Upper lobe of left lung (tissue), 6 donors: ENCODE measurements at regions not wholly inside any gene's neighbourhood (a gene's known extent, or its start where the extent isn't known, plus 50 kb on each side); places are given as distances from the start of the nearest gene placed in this dataset.

Experiments
- ATAC-seq, 2 donors: fragments of 200-7000 bp; cut with Tn5 transposase; one replicate each; pipeline ENCODE4 v1.9.1; 2022; ENCODE audit warnings: mild to moderate bottlenecking in 2 of 2, moderate library complexity in 2 of 2; ENCODE audit not compliant: low FRiP score in 2 of 2
- DNase-seq, 2 donors: peaks; one replicate each; pipeline ENCODE4 v3.0.0-alpha.2; 2019 to 2020
- H3K27ac ChIP-seq, 4 donors: fragments of 200-600 bp; sonication (generic); one replicate each; pipeline ENCODE4 v1.5.1; 2016 to 2019
- H3K27me3 ChIP-seq, 4 donors: fragments of 200-600 bp; sonication (generic); one replicate each; pipeline ENCODE4 v1.5.1; 2017 to 2019
- H3K36me3 ChIP-seq, 4 donors: fragments of 200-600 bp; sonication (generic); one replicate each; pipeline ENCODE4 v1.5.1; 2016 to 2019
- H3K4me1 ChIP-seq, 4 donors: fragments of 200-600 bp; sonication (generic); one replicate each; pipeline ENCODE4 v1.5.1; 2018 to 2019
- H3K4me3 ChIP-seq, 4 donors: fragments of 200-600 bp; sonication (generic); one replicate each; pipeline ENCODE4 v1.5.1; 2017 to 2019; ENCODE audit warnings: mild to moderate bottlenecking in 2 of 4, moderate library complexity in 1 of 4
- H3K9me3 ChIP-seq, 4 donors: fragments of 200-600 bp; sonication (generic); one replicate each; pipeline ENCODE4 v1.5.1; 2018 to 2019
- EP300 ChIP-seq, 4 donors: sonication (generic); formaldehyde crosslinking; IDR thresholded peaks; one replicate each; pipeline ENCODE4 v1.5.1; 2017; ENCODE audit warnings: antibody characterized with exemption in 4 of 4, control low read depth in 2 of 4
- POLR2A ChIP-seq, 4 donors: fragments of 450-650 bp; IDR thresholded peaks; one replicate each; pipeline ENCODE4 v1.5.1; 2016 to 2017; ENCODE audit warnings: antibody characterized with exemption in 4 of 4, mild to moderate bottlenecking in 2 of 4
- POLR2AphosphoS5 ChIP-seq, 2 donors: sonication (generic); formaldehyde crosslinking; IDR thresholded peaks; one replicate each; pipeline ENCODE4 v1.5.1; 2017; ENCODE audit warnings: antibody characterized with exemption in 2 of 2
- WGBS, 2 donors: methylation state at CpG; one replicate each; pipeline ENCODE4 v1.1.5; 2017 to 2018; 5-methylcytosine and 5-hydroxymethylcytosine counted together
- TF ChIP-seq, protein P1 (sequence below), 6 experiments: fragments of 450-650 bp in 4 of 6; fragments of 200-600 bp in 2 of 6; sonication (generic) in 2 of 6; IDR thresholded peaks; one replicate each; pipeline ENCODE4 v1.5.1; 2016 to 2019; ENCODE audit warnings: antibody characterized with exemption in 6 of 6
- donor health status: DM: no; HTN: no; CAD: no; lungs with moderate emphysema.
- donor health status: DM: no; HTN: yes; CAD: no; lungs with severe emphysema.

DNA sequence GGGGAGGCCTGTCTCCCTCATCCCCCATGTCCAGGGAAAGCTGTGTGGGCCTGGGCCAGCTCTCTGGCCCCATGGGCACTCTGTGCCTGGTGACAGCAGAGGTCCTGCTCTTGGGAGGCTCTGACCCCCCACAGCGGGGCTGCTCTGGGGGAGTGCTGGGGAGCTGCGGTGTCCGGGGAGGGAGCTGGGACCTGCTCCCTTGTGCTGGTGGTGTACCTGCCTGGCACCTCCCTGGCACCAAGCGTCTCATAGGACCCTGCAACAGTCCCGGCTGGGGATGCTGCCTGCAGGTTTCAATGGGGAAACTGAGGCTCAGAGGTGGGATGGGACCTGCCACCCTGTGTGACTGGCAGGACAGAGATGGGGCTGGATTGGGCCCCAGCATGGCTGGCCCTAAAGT, 111.3 kb downstream of the KIF26A start:
- TF ChIP-seq EP300 (IDR thresholded peaks at IDR 0.05) (no peak), POLR2AphosphoS5 (IDR thresholded peaks at IDR 0.05) (no peak), POLR2A (IDR thresholded peaks at IDR 0.05) (no peak)
- no peak for ATAC-seq
- H3K4me1 ChIP-seq = no peaks in the 10 kb centered on the region

GRCh38 chr14:104250175-104250574, 111.8 kb downstream of the KIF26A start:
- WGBS, 2 donors = 83 to 85% methylated on average over 4 to 8 of the region's 8 CpGs
- DNase-seq = peak in 1 of 2 donors; percentile 7
- H3K27me3 ChIP-seq = no peaks in the 10 kb centered on the region

More for the DNA sequence above, 111.3 kb downstream of the KIF26A start:
- no peaks in the 10 kb centered on the region for H3K27me3 ChIP-seq
- H3K9me3 ChIP-seq = peaks cover 0 to 17% (median 7%) of the 10 kb centered on the region in 4 donors
- WGBS, 2 donors = 98 to 100% methylated on average over 2 to 5 of the region's 5 CpGs
- DNase-seq = peak in 1 of 2 donors; percentile 17
- H3K4me3 ChIP-seq = no peak overlapping the region
- H3K36me3 ChIP-seq = no peaks in the 10 kb centered on the region
- H3K27ac ChIP-seq = no peak overlapping the region

GRCh38 chr14:104252256-104253215, 114.1 kb downstream of the KIF26A start:
- Histone ChIP-seq H3K4me3 (no peak overlapping the region), H3K36me3 (no peaks in the 10 kb centered on the region), H3K9me3 (no peaks in the 10 kb centered on the region), H3K27ac (no peak overlapping the region), H3K4me1 (no peaks in the 10 kb centered on the region), H3K27me3 (no peaks in the 10 kb centered on the region)
- ATAC-seq = no peak
- TF ChIP-seq POLR2AphosphoS5 (IDR thresholded peaks at IDR 0.05) (no peak), EP300 (IDR thresholded peaks at IDR 0.05) (no peak), POLR2A (IDR thresholded peaks at IDR 0.05) (no peak)
- TF ChIP-seq, protein P1, sequence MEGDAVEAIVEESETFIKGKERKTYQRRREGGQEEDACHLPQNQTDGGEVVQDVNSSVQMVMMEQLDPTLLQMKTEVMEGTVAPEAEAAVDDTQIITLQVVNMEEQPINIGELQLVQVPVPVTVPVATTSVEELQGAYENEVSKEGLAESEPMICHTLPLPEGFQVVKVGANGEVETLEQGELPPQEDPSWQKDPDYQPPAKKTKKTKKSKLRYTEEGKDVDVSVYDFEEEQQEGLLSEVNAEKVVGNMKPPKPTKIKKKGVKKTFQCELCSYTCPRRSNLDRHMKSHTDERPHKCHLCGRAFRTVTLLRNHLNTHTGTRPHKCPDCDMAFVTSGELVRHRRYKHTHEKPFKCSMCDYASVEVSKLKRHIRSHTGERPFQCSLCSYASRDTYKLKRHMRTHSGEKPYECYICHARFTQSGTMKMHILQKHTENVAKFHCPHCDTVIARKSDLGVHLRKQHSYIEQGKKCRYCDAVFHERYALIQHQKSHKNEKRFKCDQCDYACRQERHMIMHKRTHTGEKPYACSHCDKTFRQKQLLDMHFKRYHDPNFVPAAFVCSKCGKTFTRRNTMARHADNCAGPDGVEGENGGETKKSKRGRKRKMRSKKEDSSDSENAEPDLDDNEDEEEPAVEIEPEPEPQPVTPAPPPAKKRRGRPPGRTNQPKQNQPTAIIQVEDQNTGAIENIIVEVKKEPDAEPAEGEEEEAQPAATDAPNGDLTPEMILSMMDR (IDR thresholded peaks at IDR 0.05) = no peak
- 77 to 92% methylated on average over 13 to 22 of the region's 22 CpGs for WGBS, 2 donors
- DNase-seq = peak in 1 of 2 donors; percentile 18

More at GRCh38 chr14:104250175-104250574, 111.8 kb downstream of the KIF26A start:
- Histone ChIP-seq H3K36me3 (no peaks in the 10 kb centered on the region), H3K4me1 (no peaks in the 10 kb centered on the region), H3K9me3 (peaks cover 0 to 12% (median 5%) of the 10 kb centered on the region in 4 donors), H3K27ac (no peak overlapping the region), H3K4me3 (no peak overlapping the region)
- TF ChIP-seq, protein P1 (IDR thresholded peaks at IDR 0.05) = no peak
- TF ChIP-seq POLR2AphosphoS5 (IDR thresholded peaks at IDR 0.05) (no peak), EP300 (IDR thresholded peaks at IDR 0.05) (no peak), POLR2A (IDR thresholded peaks at IDR 0.05) (no peak)
- ATAC-seq = no peak

DNA sequence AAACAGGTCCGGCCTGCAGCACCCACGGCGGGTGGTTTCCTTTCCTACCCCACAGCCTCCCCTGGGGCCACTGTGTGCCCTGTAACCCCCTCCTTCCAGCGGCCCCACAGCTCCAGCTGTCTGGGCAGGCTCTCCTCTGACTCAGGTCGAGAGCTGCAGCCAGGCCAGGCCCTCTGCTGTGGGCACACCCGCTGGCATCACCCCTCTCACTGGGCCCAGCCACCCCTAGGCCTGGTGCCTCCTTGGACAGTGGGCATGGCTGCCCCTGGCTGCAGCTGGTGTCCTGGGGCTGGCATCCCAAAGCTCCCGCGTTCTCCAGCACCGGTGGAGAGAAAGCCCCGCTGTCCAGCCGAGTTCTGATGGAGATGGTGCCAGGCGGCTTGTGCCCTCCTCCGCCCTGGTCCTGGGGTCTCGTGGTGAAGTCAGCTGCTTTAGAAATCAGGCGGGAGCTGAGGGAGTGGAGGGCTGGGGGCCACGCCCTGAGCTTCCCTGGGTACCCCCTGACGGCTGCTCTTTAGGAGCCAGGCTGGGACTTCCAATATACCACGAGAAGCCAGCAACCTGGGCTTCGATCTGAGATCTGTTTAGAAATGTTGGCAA, 114.9 kb downstream of the KIF26A start:
- Histone ChIP-seq H3K27ac (no peak overlapping the region), H3K4me3 (no peak overlapping the region), H3K9me3 (no peaks in the 10 kb centered on the region), H3K27me3 (no peaks in the 10 kb centered on the region), H3K36me3 (no peaks in the 10 kb centered on the region), H3K4me1 (no peaks in the 10 kb centered on the region)
- DNase-seq = peak; percentile 18 to 54
- TF ChIP-seq POLR2A (IDR thresholded peaks at IDR 0.05) = no peak
- peak in 1 of 2 donors; percentile 5 for ATAC-seq
- WGBS, 2 donors = 87 to 88% methylated on average over 6 to 19 of the region's 19 CpGs

- TF ChIP-seq POLR2AphosphoS5 (IDR thresholded peaks at IDR 0.05) = no peak
- TF ChIP-seq EP300 (IDR thresholded peaks at IDR 0.05) = no peak
- TF ChIP-seq, protein P1 (IDR thresholded peaks at IDR 0.05) = no peak
- no peak for TF ChIP-seq POLR2A (IDR thresholded peaks at IDR 0.05)
- Histone ChIP-seq H3K4me1 (no peaks in the 10 kb centered on the region), H3K27me3 (no peaks in the 10 kb centered on the region), H3K36me3 (no peaks in the 10 kb centered on the region), H3K9me3 (no peaks in the 10 kb centered on the region), H3K27ac (no peak overlapping the region), H3K4me3 (no peak overlapping the region)
- 83 to 88% methylated on average over 16 of the region's 16 CpGs for WGBS, 2 donors
- ATAC-seq = peak in 1 of 2 donors; percentile 28
- DNase-seq = peak in 1 of 2 donors; percentile 11
Observed at GRCh38 chr14:104253901-104254353, 115.5 kb downstream of the KIF26A start.
